ENCODE measurements at regions not wholly inside any gene's neighbourhood (a gene's known extent, or its start where the extent isn't known, plus 50 kb on each side); places are given as distances from the start of the nearest gene placed in this dataset.
"Not testable (repeated sequence)": the region's sequence is repeated elsewhere in the genome, so short reads cannot be mapped to it uniquely, and the experiment has no call there.

DNA sequence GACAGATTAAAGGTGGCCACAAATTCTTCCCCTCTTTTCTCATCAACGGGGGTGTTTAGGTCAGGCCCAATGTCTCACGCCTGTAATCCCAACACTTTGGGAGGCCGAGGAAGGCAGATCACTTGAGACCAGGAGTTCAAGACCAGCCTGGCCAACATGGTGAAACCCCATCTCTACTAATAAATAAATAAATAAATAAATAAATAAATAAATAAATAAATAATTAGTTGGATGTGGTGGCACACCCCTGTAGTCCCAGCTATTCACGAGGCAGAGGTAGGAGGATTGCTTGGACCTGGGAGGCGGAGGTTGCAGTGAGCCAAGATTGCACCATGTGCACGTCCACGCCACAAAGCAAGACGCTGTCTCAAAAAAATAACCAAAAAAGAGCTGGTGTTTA is 180.7 kb downstream of the FASLG start:
- TF ChIP-seq, protein P1, sequence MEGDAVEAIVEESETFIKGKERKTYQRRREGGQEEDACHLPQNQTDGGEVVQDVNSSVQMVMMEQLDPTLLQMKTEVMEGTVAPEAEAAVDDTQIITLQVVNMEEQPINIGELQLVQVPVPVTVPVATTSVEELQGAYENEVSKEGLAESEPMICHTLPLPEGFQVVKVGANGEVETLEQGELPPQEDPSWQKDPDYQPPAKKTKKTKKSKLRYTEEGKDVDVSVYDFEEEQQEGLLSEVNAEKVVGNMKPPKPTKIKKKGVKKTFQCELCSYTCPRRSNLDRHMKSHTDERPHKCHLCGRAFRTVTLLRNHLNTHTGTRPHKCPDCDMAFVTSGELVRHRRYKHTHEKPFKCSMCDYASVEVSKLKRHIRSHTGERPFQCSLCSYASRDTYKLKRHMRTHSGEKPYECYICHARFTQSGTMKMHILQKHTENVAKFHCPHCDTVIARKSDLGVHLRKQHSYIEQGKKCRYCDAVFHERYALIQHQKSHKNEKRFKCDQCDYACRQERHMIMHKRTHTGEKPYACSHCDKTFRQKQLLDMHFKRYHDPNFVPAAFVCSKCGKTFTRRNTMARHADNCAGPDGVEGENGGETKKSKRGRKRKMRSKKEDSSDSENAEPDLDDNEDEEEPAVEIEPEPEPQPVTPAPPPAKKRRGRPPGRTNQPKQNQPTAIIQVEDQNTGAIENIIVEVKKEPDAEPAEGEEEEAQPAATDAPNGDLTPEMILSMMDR (IDR thresholded peaks at IDR 0.05) = not testable (repeated sequence)
- TF ChIP-seq EP300 (IDR thresholded peaks at IDR 0.05; ENCODE audit: borderline replicate concordance in 1 of 2, low read depth in 1 of 2, low read length in 1 of 2); FOXJ3 (CRISPR knock-in tag; IDR thresholded peaks at IDR 0.05): not testable (repeated sequence)

Measured in SK-N-SH (cell line).